Stimulated activated CD8-positive, alpha-beta memory T cell treated with anti-CD3 and anti-CD28 coated beads, Interleukin-2, amount 100 ng/mL, for 1 hour (primary cell): ENCODE measurements at regions not wholly inside any gene's neighbourhood (a gene's known extent, or its start where the extent isn't known, plus 50 kb on each side); places are given as distances from the start of the nearest gene placed in this dataset.

ENCODE experiments used
- DNase-seq, 2 donors: peaks; one replicate each; pipeline ENCODE4 v3.0.0-alpha.2; 2020; ENCODE audit warnings: low read depth in 2 of 2

DNA sequence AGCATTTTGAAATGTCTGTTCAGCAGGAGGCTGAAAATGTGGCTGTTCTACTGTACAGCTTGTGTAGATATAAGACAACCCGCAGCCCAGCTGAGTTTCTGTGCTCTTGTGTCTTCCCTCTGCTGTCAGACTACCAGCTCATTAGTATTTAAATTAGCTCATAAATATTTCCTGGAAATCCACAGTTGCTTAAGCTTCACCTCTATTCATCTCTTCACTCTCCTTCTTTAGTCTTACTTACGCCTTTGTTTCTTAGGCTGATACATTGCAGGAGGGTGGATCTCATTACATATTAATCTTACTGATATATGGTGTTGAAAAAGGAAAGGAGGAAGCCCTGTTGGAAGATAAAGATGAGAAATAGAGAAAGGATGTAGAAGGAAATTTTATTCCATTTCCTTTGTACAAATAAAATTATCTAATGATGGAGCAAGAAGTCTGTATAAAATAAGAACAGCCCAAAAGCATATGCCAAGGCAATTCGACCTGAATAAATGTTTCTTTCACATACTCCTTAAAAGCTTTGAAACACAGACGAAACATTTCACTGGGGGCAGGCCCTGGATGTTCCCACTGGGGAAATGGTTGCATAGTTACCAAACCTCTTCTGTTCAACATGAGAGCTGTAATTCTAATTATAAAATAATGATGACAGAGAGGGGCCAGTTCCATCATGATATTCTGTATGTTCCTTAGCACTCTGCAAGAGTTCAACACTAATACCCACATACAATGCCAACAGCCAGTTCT lies 111.8 kb upstream of the APC start:
- no peak for DNase-seq

DNA sequence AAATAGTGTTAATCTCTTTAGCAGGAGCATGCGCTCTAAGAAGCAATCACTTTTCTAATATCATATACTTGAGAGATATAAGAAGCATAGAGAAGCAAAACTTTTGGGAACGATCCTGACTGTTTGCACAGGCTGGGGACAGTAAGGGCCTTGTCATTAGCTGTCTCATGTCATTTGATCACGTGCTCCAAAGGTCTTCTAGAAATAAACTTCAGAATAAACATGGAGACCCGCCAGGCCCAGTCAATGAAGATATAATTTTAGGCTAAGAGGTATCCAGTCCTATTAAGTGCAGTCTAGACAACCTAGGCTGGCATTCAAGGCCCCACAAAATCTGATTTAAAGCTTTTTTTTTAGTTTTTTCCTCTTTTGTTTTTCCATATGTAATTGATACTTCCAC lies 111.0 kb upstream of the APC start:
- no peak for DNase-seq

DNA sequence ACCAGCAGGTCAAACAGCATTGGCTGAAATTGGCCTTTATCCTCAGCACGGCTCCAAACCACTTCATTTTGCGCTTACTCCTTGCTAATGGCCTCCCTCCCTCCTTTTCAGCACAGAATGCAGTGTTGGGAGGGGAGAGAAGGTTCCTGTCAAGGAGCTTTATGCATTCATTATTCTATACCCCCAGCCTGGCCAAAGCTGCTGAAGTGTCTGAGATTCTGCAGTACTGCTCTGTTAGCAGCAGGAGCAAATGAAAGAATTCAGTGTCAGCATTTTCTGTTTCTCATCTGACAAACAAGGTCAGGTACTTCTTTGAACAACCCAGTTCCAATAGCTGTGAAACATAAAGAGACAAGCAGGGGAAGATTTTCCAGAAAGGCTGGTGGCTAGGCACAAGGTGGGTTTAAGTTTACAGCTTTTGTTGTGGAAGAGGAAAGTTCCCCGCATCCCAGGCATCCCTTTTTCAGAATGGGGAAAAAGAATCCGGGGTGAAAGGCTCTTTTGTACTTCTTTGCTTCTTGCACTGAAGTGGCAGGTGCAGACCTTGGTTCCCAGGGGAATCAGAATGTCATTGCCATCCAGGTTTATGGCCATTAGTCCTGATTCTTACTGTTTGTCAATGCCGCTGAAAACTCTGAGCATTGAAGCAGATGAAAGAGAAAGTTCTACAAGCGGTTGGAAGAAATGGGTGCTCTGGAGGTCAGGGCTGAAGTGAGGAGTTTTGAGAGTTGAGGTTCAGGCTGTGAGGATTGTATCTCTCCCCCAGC lies 109.3 kb upstream of the APC start:
- no peak for DNase-seq

DNA sequence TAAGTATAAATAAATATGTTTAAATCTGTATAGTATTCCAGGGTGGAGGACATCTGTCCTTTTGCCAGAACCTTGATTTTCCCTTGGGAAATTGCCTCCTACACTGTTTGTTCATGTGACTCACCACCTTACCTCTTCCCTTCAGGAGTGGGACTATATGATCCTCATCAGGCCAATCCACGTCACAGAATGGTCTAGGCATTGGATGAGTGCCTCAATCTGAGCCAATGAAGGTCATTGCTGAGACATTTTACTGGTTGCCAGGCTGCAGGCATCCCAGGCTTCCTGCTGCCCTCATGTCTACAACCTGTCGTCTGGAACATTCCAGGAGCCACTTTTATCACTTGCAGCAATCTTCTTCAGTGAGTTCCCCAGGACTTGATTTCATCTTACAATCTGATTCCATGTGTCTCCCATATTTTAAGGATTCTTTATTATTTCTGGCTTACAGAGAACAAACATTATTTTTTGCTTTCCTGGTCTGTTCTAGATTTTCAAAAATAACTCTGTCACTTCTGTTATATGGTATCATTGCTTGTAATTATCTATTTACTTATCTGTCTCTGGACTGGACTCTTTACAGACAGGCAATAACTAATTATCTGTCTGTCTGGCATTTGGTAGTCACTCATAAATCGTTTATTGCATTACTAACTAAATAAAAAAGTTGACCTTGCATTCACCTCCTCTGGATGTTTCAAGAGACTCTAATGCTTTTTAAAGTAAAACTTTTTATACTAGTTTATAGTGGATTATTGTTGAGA lies 107.3 kb upstream of the APC start:
- DNase-seq = no peak

DNA sequence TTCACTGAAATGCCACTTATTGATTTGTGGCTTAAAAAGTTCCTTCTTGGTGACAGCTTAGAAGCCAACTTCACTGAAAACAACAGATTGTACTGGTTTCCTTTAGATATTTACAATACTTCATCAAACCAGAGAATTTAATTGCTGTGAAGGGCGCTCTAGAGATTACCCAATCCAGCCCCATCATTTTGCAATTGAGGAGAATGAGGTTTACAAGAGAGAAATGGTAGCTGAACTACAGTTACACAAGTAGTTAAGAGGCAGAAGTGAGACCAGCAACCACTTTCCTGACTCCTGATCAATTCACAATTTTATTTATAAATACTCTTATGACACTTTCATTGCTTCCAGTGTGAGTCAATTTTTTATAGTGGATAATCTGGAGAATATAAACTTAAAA lies 103.5 kb upstream of the APC start:
- no peak for DNase-seq

DNA sequence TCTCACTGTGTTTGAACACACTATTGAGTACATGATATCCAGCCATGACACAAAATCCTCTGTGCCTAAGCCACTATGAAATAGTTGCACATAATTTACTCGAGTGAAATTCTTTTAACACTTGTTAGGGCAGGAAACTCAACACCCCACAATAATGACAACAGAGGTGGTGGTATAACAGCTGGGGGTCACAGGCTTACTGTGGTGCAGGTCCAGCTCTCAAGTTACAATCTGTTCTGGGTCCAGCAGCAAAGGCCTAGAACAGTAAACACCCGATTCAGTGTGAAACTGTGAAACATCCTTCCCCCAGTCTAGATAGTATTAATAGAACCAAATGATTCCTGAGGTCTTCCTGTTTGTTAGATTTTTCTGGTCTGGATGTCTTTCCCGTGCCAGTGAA lies 102.9 kb upstream of the APC start:
- DNase-seq = no peak

DNA sequence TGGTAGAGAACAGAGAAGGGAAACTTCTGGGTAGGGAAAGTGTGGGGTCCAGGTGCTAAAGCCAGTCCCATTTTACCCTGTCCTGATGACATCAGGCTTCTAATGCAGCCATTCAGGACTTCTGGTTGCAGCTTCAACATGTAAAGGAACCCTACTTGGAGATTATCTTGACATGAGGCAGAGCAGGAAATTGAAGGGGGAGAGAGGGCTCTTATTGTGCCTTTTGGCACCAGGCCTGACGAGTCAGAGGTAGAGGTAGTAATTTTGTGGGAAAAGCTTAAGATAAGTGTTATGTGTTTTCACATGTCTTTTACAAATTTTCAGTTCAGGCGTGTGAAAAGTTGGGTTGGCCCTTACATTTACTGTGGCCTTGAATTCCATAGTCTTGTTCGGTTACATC lies 102.4 kb upstream of the APC start:
- no peak for DNase-seq

DNA sequence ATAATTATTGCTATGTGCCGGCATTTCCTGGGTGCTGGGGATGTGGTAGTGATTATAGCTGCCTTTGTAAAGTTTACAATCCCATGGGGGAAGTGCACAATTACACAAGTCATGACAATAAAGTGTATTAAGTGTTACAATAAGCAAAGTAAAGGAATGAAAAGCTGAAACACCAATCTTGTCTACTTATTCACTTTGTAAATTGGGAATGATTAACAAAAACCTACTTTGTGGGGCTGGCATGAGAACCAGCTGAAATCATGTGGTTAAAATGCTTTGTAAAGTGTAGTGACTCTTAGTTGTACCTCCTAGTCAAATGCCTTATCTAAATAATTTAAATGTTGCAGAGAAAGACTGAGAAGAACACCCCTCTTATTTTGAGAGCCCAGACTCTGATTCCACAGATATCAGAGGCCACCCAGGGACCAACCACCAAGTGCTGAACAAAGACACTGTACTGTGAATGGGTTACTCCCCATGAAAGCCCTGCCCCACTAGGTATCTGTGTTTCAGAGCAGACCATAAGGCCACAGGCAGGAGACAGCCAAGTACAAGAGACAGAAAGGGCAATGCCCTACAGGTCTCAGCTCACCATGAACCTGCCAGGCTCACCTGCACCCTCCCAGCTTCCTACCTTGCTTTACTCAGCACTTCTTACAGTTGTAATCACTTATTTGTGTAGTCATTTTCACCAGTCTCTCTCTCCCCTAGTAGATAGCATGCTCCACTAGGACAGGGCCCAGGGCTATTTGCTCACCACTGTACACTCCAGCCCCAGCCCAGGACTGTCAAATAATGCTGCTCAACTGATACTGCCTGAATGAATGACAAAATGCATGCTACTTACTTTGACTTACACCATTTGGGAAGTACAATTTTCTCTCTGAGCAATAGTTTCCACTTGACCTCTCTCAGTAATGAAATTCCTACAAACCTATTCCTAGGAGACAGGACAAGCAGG lies 101.6 kb upstream of the APC start:
- DNase-seq = no peak

DNA sequence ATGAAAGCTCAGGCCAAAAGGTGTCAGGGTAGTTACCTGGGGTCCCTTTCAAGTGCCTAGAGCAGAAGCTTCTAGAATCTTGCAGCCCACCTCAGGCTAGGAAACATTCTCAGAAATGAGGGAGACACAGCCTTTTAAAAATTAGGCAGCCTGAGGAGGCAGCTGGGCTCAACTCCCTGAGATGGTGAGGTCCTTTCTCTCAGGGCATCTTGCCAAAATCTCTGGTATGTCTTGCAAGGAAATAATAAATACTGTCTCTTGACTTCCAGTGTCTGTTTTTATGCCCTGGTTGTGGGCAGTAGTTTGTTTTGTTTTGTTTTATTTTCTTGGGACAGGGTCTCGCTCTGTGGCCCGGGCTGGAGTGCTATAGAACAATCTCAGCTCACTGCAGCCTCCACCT lies 100.9 kb upstream of the APC start:
- no peak for DNase-seq

DNA sequence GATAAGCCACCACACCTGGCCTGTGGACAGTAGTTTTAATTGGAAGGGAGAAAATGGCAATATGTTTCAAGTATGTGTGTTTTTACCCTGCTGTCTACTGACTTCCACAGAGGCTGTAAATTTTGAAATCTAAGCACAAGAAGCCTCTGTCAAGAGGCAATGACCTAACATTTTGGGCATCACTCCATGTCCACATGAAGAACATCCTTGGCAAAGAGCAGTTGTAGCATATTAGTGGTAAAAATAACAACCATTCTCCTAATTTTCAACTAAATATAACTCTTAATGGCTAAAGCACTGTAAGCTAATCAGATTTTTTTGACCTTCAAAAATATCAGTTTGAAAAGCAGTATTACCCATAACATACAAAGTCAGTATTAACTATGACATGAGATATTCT lies 100.3 kb upstream of the APC start:
- no peak for DNase-seq

DNA sequence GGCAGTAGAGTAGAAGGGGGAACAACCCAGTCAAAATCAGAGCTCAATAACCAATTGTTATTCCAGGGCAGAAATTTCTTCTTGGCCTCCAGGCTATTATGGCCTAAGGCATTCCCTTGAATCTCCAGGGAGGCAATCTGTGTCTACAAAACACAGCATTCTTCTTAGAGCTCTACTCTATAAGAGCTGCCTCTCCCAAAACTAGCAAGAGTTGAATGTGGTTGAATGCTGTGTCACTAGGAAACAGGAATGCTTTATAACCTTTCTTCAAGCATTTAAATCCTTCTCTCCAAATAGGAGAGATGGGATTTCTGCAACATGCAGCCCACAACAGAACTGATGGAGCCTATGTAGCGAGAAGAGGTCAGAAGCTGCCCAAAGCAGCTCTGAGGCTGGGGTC lies 97.1 kb upstream of the APC start:
- DNase-seq = no peak

DNA sequence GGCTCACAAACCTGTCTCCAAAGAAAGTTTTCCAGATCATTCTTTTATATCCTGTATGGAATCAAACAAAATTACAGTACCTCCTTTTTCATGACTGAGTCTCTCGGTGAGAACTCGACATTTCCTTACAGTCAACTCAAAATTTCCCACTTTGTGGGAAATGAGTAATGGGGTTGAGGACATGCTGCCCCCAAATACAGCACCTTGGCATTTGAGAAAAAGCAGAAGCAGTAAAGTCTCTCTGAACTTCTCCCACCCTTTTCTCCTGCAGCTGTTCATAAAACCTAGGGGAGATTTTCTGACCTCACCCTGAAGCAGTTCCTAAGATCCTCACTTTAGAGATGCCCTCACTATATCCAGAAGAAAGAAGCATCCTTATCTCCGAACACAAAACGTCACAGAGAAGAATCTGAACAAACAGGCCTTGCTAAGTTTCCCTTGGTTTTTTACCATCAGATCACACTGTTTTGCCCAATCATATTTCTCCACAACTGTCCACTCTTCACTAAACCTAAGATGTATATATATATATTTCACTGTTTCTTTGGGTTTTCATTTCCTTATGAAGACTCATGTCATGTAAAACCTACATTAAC lies 96.1 kb upstream of the APC start:
- DNase-seq = no peak

DNA sequence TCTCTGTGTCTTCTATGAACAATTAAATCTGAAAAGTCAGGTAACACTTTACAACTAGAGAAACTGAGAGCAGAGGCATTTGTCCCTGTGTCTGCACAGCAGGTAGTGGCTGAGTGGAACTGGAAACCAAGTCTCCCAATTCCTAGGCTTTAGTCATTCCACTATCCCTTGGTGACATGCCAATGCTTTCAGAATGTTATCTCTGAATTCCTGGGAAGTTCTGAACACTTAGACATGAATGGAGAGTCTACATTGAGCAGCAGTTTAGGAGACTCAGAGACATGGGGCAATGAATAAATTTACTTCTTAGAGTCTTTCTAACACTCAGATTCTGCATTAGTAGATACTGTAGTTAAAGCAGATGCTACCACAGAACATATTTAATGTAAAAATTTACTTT lies 94.8 kb upstream of the APC start:
- DNase-seq = no peak

DNA sequence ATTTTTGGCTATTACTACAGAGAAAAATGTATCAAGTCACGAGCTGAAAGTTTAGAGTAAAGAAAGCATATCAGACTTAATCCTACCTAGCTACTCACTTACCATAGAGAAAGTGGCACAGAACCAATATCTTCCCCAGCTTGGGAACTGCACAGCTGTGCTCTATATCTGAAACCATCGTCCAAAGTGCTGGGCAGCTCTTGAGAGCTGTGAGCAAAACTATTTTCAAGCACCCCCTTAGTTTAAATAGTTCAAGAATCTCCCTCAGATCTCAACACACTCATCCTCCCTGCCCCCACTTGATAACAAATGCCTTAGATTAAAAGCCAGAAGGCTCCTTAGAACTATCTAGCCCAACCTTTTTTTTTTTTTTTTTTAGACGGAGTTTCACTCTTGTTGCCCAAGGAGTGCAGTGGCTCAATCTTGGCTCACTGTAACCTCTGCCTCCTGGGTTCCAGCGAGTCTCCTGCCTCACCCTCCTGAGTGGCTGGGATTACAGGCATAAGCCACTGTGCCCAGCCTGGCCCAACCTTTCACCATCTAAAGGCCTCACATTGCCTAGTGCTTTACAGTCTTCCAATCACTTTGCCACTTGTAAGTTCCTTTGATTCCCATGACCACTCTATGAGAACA lies 94.2 kb upstream of the APC start:
- no peak for DNase-seq

DNA sequence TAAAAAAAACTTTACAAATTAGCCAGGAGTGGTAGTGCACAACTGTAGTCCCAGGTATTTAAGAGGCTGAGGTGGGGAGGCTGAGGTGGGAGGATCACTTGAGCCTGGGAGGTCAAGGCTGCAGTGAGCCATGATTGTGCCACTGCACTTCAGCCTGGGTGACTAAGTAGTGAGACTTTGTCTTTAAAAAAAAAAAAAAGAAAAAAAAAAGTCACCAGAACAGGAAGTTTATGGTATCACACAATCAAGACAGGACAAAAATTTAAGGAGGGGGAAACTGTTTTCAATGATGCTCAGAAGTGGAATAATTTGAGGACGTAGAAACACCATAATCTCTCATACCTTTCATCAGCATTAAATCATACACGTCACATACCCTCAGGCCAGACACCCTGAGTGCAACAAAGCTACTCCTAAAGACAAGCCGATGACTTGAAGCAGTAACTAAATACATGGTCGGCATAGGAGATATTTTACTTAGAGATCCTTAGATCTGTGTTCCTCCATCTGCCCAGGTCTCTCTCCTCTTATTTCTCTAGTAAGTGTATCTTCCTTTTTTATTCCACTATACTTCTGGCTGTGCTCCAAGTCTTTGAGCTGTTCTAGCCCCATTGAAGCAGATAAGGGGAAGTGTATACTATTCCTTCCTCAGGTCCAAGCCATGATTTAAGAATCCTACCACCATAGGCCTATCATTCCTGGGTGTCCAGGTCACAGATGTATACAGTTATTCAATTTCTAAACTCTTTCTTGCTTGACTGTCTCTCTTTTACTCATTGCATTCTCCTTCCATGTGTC lies 91.3 kb upstream of the APC start:
- no peak for DNase-seq

DNA sequence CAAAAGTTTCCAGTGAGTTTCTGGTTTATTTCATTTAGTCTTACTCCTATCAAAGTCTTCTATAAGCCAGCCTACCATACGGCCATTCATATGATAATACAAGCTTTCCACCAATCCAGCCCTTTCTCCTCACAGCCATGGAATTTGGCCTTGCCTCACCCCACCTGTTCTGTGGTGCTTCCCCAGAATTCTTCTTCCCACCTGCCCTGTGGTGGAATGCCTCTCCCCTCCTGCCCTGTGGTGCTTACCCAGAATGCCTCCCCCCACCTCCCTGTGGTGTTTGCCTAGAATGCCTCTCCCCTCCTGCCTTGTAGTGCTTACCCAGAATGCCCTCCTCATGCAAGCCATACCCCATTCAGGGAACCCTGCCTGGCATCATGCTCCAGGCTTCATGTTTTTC lies 90.3 kb upstream of the APC start:
- no peak for DNase-seq

DNA sequence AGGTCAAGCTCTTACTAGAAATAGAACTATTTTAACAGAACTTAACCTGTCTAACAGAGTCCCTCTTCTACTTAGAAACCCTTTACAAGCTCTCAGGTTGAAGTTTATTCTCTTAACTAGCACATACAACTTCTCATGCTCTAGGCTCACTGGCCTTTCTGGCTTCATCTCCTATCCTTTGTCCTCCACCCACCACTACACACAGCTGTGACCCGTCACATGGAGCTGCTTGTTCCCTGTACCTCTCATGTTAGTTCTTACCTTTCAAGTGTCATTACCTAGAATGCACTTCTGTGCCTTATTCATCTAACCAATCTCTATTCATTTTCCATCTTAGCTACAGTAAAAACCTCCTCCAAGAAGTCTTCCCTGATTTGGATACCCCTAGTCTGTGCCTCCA lies 89.4 kb upstream of the APC start:
- DNase-seq = no peak

DNA sequence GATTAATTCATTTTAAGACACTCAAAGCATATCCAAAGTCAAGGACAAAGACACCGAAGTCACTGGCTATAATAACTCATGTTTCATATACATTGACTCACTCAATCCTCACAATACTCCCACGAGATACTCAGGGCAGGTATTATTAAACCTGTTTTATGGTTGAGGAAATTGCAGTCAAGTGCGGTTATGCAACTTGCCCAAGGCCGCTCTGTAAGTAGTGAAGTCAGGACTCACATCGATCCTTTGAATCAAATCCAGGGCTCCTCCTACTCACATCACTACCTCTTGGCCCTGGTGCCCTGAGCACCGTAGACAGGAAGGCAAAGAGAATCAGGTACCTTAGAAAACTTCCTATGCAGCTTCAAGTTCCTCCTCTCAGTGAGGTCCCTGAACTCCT lies 87.8 kb upstream of the APC start:
- no peak for DNase-seq

DNA sequence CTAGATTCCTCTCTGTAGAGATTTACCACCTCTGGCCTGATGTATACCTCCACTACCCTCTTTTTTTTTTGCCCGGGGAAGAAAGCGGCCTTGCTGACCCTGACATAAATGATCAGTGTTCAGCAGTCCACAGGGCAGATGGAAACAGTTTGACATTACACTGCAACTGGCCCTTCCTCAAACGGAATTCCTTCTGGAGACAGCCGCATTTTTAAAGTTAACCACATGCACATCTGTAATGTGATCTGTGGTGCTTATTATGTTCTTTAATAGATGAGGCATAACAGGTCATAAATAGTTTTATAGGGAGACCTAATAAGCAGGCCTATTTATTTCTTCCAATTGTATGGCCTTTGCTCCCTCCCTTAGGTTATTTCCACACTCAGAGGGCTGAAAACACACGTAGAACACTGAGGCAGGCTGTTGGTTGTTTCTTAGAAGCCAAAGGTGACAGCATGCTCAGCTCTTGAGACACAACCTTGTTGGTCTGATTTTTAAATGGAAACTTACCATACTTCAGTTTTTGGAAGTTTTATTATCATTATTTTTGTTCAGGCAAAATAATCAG lies 84.0 kb upstream of the APC start:
- no peak for DNase-seq

DNA sequence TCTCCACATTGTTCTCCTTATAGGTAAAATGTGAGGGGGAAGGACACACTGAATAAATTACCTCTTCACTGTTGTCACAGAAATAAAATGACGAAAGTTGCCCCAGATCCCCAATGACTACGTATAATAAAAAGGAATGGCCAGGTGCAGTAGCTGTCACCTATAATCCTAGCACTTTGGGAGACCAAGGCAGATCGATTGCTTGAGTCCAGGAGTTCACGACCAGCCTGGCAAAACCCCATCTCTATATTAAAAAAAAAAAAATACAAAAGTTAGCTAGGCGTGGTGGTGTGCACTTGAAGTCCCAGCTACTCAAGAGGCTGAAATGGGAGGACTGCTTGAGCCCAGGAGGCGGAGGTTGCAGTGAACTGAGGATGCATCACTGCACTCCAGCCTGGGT lies 82.2 kb upstream of the APC start:
- no peak for DNase-seq
